HG02885 (cell line): ENCODE measurements at regions not wholly inside any gene's neighbourhood (a gene's known extent, or its start where the extent isn't known, plus 50 kb on each side); places are given as distances from the start of the nearest gene placed in this dataset.

Experiments
- ATAC-seq: cut with Tn5 transposase; IDR thresholded peaks from one replicate; pipeline ENCODE4 v1.9.1; 2021; ENCODE audit warnings: mild to moderate bottlenecking; ENCODE audit not compliant: unreplicated experiment, poor library complexity

DNA sequence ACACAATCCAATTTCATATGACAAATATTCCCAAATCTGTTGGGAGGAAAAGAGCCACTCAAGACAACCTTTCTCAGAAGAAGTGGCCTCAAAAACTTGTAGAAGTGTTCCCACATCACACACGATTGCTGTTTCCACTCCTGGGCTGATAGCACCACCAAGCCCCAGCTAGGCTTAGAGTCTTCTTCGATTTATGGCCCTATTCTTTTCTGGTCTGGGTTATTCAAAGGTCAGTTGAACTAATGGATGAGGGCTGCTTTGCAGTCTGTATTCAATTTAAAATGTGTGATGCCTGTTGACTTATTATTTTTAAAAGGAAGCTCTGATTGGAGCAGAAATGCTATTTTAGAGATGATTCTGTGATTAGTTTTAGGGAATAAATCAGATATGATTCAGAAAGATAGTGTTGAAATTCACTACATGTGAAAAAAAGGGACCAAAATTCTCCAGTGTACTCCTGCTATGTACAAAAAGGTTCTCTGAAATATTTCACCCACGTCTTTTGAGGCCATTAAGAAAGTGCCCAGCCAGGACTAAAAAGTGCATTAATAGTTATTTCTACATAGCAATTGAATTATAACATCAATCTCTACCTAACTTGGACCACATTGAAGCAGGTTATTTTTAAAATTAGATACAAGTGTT is 57.3 kb upstream of the SPON1 start:
- ATAC-seq = no peak

DNA sequence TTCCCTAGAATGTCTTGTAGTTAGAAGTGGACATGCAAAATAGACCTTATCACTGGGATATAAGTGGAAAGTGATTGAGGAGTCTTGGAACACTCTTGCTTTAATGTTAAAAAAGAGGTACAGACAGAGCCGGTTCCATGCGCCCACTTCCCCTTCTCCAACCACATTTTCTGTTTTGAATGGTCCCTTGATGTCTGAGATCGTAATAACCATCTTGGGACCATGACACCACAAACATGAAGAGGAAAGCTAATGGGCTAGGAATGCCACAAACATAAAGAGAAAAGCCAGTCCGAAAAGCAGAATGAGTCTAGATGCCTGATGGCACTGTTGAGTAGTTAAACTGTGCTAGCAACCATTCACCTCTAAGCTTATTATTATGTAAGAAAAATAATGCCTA is 54.8 kb upstream of the SPON1 start:
- ATAC-seq = no peak

DNA sequence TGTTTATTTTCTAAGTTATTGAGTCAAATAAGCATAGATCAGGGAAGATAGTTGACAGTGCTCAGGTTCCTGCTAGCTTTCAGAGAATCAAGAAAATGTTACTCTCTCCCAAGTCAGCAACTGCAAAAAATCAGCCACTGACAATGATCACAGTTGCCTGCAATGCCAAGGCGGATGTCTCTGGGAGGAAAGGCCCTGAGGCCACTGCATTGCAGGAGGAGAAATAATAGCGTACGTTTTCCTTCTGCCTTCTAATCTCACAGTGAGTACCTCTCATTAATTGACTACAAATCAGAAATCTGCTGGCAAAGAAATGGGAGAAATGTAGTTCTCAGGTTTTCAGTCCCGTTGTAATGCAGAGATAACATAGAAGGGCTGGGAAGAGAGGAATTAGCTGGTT is 54.0 kb upstream of the SPON1 start:
- no peak for ATAC-seq
